ENCODE measurements at regions not wholly inside any gene's neighbourhood (a gene's known extent, or its start where the extent isn't known, plus 50 kb on each side); places are given as distances from the start of the nearest gene placed in this dataset.

DNA sequence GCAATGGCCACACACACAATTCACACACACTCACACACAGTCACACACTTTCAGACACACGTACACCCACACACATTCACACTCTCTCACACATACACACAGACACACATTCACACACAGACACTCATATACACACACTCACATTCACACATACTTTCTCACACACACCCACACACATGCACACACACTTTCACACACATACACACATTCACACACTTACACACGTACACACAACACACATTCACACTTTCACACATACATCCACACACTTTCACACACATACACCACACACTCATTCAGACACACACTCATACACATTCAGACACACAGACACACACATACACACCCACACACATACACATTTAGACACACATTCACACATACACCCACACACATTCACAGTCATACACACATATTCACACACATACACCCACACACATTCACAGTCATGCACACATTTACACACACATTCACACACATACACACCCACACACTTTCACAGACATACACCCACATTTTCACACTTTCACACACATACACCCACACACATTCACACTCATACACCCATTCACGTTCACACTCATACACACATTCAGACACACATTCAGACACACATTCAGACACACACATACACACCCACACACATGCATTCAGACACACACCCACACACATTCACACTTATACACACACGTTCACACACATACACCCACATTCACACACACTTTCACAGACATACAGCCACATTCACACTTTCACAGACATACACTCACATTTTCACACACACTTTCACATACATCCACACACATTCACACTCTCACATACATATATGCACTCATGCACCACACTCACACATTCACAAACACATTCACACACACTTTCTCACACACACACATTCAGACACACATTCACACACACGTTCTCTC, 52.6 kb upstream of the C14orf180 start:
- intact Hi-C loops (cut with DNase I; ENCODE audit: low total_unique reads) (no loop called here), in situ Hi-C loops (cut with MboI; ENCODE audit: low pct_ligation_motif_present in 1 of 4, low pct_unique_long_range_greater_than_20kb in 1 of 4, low sequenced_read_pairs in 3 of 4) (no loop called here)
- 54 to 62% methylated on average over 5 of the region's 5 CpGs for WGBS, 2 donors (ENCODE audit: low coverage in 1 of 2)

DNA sequence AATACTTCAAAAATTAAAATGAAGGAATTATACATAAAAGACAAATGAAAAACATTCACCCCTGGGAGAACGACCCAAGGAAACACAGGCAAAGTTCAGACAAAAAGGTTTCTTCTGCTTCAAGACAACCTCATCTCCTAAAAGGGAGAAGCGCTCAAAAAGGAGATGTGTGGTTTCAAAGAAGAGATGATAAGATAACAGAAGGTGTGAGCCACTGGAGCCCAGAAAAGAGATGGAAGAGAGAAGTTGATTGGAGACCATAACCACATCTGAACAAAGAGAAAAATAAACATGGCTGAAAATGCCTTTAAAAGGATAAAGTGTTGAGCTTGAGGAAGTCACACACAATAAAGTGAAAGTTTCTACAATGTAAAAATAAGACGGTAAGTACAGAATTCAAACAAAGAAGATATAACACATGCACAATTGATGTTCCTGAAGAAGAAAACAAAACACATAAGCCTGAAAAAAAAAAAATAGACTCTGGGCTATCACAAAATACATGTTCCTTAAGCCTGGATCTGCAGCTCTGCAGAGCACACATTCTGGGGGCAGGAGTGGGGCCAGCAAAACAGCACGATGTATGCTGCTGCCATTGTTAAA, 51.6 kb upstream of the C14orf180 start:
- WGBS, 2 donors (ENCODE audit: low coverage in 1 of 2): 86 to 93% methylated on average over 4 of the region's 4 CpGs
- no peaks in the 10 kb centered on the region for H3K9me3 ChIP-seq
- DNase-seq: no peak
- H3K36me3 ChIP-seq: no peaks in the 10 kb centered on the region
- intact Hi-C loops (cut with DNase I; ENCODE audit: low total_unique reads): no loop called here
- no peaks in the 10 kb centered on the region for H3K4me1 ChIP-seq
- H3K27ac ChIP-seq: no peak overlapping the region
- H3K4me3 ChIP-seq: no peak overlapping the region
- no peak for TF ChIP-seq POLR2AphosphoS5 (IDR thresholded peaks at IDR 0.05)
- no peak for TF ChIP-seq POLR2A (IDR thresholded peaks at IDR 0.05)
- TF ChIP-seq, protein P1, sequence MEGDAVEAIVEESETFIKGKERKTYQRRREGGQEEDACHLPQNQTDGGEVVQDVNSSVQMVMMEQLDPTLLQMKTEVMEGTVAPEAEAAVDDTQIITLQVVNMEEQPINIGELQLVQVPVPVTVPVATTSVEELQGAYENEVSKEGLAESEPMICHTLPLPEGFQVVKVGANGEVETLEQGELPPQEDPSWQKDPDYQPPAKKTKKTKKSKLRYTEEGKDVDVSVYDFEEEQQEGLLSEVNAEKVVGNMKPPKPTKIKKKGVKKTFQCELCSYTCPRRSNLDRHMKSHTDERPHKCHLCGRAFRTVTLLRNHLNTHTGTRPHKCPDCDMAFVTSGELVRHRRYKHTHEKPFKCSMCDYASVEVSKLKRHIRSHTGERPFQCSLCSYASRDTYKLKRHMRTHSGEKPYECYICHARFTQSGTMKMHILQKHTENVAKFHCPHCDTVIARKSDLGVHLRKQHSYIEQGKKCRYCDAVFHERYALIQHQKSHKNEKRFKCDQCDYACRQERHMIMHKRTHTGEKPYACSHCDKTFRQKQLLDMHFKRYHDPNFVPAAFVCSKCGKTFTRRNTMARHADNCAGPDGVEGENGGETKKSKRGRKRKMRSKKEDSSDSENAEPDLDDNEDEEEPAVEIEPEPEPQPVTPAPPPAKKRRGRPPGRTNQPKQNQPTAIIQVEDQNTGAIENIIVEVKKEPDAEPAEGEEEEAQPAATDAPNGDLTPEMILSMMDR (IDR thresholded peaks at IDR 0.05): no peak
- no peak for TF ChIP-seq EP300 (IDR thresholded peaks at IDR 0.05; ENCODE audit: low read depth)
- no peaks in the 10 kb centered on the region for H3K27me3 ChIP-seq
- in situ Hi-C loops (cut with MboI; ENCODE audit: low pct_ligation_motif_present in 1 of 4, low pct_unique_long_range_greater_than_20kb in 1 of 4, low sequenced_read_pairs in 3 of 4): no loop called here

More for the DNA sequence above, 52.6 kb upstream of the C14orf180 start:
- Histone ChIP-seq H3K9me3 (no peaks in the 10 kb centered on the region), H3K36me3 (no peaks in the 10 kb centered on the region), H3K4me1 (no peaks in the 10 kb centered on the region), H3K27me3 (no peaks in the 10 kb centered on the region), H3K27ac (no peak overlapping the region), H3K4me3 (no peak overlapping the region)
- no peak for DNase-seq
- TF ChIP-seq, protein P1 (IDR thresholded peaks at IDR 0.05): no peak
- TF ChIP-seq EP300 (IDR thresholded peaks at IDR 0.05; ENCODE audit: low read depth) (no peak), POLR2A (IDR thresholded peaks at IDR 0.05) (no peak), POLR2AphosphoS5 (IDR thresholded peaks at IDR 0.05) (no peak)

DNA sequence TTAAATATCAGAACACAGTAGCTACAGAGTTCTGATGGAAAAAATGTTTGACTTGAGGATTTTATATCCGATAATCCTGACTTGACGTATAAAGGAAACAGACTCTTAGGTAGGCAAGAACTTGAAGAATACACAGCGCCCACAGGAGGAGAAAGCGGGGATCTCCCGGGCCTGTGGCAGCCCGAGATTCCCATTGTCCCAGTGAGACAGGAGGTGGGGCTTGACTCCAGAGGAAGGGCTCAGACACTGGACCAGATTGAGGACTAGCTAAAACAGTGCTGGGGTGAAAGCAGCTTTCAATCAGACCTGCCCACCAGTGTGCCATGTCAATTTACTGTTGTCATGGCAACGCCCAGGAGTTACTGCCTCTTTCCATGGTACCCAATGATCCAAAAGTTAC, 51.1 kb upstream of the C14orf180 start:
- H3K27ac ChIP-seq: no peak overlapping the region
- no peak for TF ChIP-seq POLR2A (IDR thresholded peaks at IDR 0.05)
- no peak for TF ChIP-seq EP300 (IDR thresholded peaks at IDR 0.05; ENCODE audit: low read depth)
- TF ChIP-seq POLR2AphosphoS5 (IDR thresholded peaks at IDR 0.05): no peak
- TF ChIP-seq, protein P1 (IDR thresholded peaks at IDR 0.05): no peak
- intact Hi-C loops (cut with DNase I; ENCODE audit: low total_unique reads) (no loop called here), in situ Hi-C loops (cut with MboI; ENCODE audit: low pct_ligation_motif_present in 1 of 4, low pct_unique_long_range_greater_than_20kb in 1 of 4, low sequenced_read_pairs in 3 of 4) (no loop called here)
- no peaks in the 10 kb centered on the region for H3K9me3 ChIP-seq
- H3K4me1 ChIP-seq: no peaks in the 10 kb centered on the region
- 88% methylated on average over 7 of the region's 7 CpGs; no CpG with 5 or more reads in 1 of the 2 donors for WGBS, 2 donors (ENCODE audit: low coverage in 1 of 2)
- H3K36me3 ChIP-seq: no peaks in the 10 kb centered on the region
- H3K27me3 ChIP-seq: no peaks in the 10 kb centered on the region
- DNase-seq: no peak
- no peak overlapping the region for H3K4me3 ChIP-seq

Small RNA genes in the stretch of these regions (small RNA-seq; reads per million reads assigned to genes)
- 0 reads per million in 4 donors for gene RNU6-684P
